ENCODE measurements at regions not wholly inside any gene's neighbourhood (a gene's known extent, or its start where the extent isn't known, plus 50 kb on each side); places are given as distances from the start of the nearest gene placed in this dataset.

DNA sequence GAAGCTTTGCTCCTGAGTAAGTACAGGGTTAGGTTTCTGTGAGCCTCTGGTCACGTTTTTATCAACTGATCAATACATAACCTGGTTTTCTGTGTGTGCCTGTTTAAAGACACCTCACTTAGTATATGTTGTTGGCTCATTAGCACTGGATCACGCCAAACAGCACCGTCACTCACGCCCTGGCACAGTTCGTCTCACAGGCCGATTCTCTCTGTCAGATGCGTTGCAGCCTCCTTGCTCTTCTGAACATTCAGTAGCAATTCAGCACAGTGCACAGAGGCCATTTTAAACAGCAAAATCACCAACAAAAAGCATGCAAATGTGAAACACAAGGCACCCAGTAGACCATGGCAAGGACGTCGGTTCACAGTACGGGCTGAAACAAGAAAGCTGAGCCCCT, 288.5 kb downstream of the IRS2 start:
- no peaks in the 10 kb centered on the region for H3K4me1 ChIP-seq (ENCODE audit: control insufficient read depth, insufficient read depth, low read length)
- no peak overlapping the region for H3K4me3 ChIP-seq (ENCODE audit: low read depth, low read length)
- no peaks in the 10 kb centered on the region for H3K9me3 ChIP-seq (ENCODE audit: control insufficient read depth, insufficient read depth, low read length)
- no peak overlapping the region for H3K9ac ChIP-seq (ENCODE audit: low read depth, low read length)
- no peaks in the 10 kb centered on the region for H3K27me3 ChIP-seq (ENCODE audit: control insufficient read depth, insufficient read depth, low read length)
- H3K36me3 ChIP-seq (ENCODE audit: control insufficient read depth, insufficient read depth, low read length) = no peaks in the 10 kb centered on the region

DNA sequence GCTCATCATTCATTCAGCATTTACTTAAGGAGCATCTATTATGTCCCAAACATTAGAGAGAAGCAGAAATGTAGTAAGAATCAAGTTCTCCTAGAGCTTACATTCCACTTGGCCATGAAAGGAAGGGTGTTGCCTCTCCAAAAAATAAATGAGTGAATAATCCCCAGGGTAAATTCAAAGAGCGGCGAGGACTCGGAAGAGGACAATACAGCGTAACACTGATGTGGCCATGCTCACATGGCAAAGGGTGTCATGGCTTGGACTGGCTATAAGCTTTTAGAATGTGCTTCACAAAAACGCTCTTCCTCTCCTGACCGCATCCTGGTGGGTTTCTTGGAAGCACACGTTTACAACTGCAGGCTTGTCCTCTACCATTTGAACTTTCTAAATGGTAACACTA, 290.2 kb downstream of the IRS2 start:
- H3K4me3 ChIP-seq (ENCODE audit: low read depth, low read length) = no peak overlapping the region
- H3K27me3 ChIP-seq (ENCODE audit: control insufficient read depth, insufficient read depth, low read length) = no peaks in the 10 kb centered on the region
- no peaks in the 10 kb centered on the region for H3K9me3 ChIP-seq (ENCODE audit: control insufficient read depth, insufficient read depth, low read length)
- H3K36me3 ChIP-seq (ENCODE audit: control insufficient read depth, insufficient read depth, low read length) = no peaks in the 10 kb centered on the region
- H3K4me1 ChIP-seq (ENCODE audit: control insufficient read depth, insufficient read depth, low read length) = no peaks in the 10 kb centered on the region
- H3K9ac ChIP-seq (ENCODE audit: low read depth, low read length) = no peak overlapping the region

DNA sequence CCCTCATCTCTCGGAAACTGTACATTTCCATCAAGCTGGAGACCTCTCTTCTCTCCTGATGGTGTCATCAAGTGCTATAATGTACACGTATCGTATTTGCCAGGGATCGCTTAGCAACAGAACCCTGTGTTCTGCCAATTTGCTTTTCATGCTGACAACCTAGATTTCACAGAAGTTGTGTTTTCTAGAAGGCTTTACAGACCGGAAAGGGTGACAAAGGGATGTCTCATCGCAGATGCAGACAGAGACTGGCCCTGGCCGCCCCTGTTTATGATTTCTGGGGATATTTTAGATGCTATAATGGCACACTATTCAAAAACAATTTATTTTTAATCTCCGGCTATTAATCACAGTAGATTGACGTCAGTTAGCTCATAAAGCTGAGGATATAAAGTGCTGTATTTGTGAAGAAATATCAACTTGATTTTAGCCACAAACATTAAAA, 291.4 kb downstream of the IRS2 start:
- Histone ChIP-seq H3K27me3 (ENCODE audit: control insufficient read depth, insufficient read depth, low read length) (no peaks in the 10 kb centered on the region), H3K9ac (ENCODE audit: low read depth, low read length) (no peak overlapping the region), H3K36me3 (ENCODE audit: control insufficient read depth, insufficient read depth, low read length) (no peaks in the 10 kb centered on the region), H3K4me3 (ENCODE audit: low read depth, low read length) (no peak overlapping the region), H3K9me3 (ENCODE audit: control insufficient read depth, insufficient read depth, low read length) (no peaks in the 10 kb centered on the region), H3K4me1 (ENCODE audit: control insufficient read depth, insufficient read depth, low read length) (no peaks in the 10 kb centered on the region)

DNA sequence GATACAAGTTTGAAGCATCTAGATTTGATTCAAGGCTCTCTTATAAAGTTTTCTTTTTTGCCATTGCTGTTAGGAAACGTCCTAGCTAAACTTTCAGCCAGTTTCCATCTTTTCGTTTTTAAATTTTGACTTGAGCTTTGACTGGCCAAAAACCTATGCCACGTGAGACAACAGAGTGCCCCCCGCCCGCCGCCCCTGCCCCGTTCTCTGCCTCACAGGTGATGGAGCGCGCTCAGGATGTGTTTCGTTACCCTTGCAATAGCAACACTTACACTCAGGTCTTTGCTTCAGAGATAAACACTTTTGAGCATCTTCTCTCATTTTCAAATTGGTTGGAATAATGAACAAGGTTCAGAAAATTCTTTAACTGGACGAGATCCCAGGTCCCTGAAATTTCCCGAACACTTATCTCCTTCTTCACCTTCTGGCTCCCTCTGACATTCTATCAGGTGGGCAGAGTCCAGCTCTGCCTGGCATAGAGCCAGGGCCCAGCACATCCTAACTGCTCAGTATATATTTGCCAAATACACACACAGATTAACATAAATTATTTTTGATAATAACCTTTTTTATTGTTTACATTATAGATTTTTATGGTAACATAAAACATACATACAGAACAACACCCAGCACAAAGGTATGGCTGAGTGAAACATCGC, 301.1 kb downstream of the IRS2 start:
- Histone ChIP-seq H3K9me3 (ENCODE audit: control insufficient read depth, insufficient read depth, low read length) (peaks cover 8% of the 10 kb centered on the region), H3K4me3 (ENCODE audit: low read depth, low read length) (no peak overlapping the region)

DNA sequence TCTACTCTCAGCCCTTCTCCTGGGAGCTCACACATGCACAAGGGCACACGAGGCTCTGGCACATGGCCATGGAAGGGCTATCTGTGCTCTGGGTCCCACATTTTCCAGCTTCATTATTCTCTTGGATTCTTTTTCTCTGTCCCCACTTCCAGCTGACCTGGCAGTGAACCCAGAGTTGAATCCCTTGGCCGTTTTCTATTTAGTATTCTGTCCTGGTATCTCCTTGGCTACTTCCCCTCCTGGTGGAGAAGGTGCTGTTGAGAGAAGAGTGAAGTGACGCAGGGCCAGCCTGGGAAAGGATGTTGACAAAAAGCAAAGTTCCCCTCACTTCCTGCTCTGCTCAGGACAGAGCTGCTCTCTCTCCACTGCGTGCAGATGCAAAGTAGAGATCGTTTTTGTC, 303.1 kb downstream of the IRS2 start:
- no peak overlapping the region for H3K4me3 ChIP-seq (ENCODE audit: low read depth, low read length)
- no peaks in the 10 kb centered on the region for H3K36me3 ChIP-seq (ENCODE audit: control insufficient read depth, insufficient read depth, low read length)
- H3K9ac ChIP-seq (ENCODE audit: low read depth, low read length) = no peak overlapping the region
- no peaks in the 10 kb centered on the region for H3K9me3 ChIP-seq (ENCODE audit: control insufficient read depth, insufficient read depth, low read length)
- H3K27me3 ChIP-seq (ENCODE audit: control insufficient read depth, insufficient read depth, low read length) = no peaks in the 10 kb centered on the region
- H3K4me1 ChIP-seq (ENCODE audit: control insufficient read depth, insufficient read depth, low read length) = no peaks in the 10 kb centered on the region

More for the DNA sequence above, 301.1 kb downstream of the IRS2 start:
- Histone ChIP-seq H3K36me3 (ENCODE audit: control insufficient read depth, insufficient read depth, low read length) (no peaks in the 10 kb centered on the region), H3K4me1 (ENCODE audit: control insufficient read depth, insufficient read depth, low read length) (no peaks in the 10 kb centered on the region), H3K9ac (ENCODE audit: low read depth, low read length) (no peak overlapping the region), H3K27me3 (ENCODE audit: control insufficient read depth, insufficient read depth, low read length) (no peaks in the 10 kb centered on the region)

DNA sequence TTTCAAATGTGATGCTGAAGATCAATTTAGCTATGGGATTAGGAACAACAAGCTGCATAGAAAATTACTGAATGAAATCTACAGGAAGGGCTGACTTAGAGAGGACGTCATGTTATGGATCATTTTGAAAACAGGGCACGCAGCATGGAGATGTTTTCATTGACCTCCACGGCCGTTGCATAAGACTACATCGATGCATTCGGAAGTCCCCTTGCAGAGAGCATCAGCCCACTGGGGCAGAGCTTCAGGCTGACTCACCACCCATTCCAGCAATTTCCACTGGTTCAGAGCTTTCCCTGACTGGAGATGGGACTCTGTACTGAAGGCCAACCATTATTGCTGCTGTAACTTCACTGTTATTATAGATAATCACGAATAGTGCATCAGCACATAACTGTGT, 305.3 kb downstream of the IRS2 start:
- no peaks in the 10 kb centered on the region for H3K27me3 ChIP-seq (ENCODE audit: control insufficient read depth, insufficient read depth, low read length)
- H3K4me1 ChIP-seq (ENCODE audit: control insufficient read depth, insufficient read depth, low read length) = no peaks in the 10 kb centered on the region
- no peak overlapping the region for H3K4me3 ChIP-seq (ENCODE audit: low read depth, low read length)
- no peaks in the 10 kb centered on the region for H3K36me3 ChIP-seq (ENCODE audit: control insufficient read depth, insufficient read depth, low read length)
- H3K9me3 ChIP-seq (ENCODE audit: control insufficient read depth, insufficient read depth, low read length) = no peaks in the 10 kb centered on the region
- no peak overlapping the region for H3K9ac ChIP-seq (ENCODE audit: low read depth, low read length)

DNA sequence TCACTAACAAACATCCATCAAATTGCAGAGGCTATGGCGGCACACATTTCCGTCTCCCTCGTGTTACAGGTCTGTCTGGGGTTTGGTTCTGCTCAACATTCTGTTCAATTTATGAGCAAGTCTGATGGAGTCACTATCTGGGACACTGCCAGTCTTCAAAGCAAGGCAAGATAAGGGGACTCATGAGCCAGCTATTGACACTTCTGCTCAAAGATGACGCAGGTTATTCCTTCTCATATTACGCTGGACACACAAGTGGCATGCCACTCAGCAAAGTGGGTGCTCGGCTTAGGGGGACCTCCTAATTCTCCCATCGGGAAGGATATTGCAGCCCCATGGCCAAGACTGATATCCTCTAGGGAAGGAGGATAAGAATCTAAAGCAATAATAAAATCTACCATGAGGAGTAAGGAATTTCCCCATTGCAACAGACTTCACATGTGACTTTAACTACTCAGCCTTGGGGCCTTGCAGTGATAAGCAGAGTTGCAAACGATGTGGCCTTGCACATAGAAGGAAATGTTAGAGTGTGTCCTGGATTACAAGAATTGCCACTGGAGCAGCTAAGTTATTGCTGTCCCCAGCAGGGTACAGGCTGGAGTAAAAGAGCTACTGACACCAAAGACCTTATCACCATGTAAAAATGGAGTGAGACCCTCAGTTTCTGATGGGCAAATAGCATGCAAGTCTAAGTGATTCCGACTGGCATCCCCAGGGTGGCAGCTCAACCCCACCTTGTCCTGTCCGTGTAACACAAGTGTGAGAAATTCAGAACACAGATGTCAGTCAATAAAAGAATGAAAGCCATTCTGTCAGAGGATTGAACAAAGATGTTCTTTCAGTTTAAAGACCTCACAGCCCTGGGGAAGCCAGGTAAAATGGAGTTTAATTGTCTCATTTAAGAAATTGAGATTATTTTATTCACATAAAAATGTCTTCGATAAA, 306.1 kb downstream of the IRS2 start:
- Histone ChIP-seq H3K4me3 (ENCODE audit: low read depth, low read length) (no peak overlapping the region), H3K9me3 (ENCODE audit: control insufficient read depth, insufficient read depth, low read length) (no peaks in the 10 kb centered on the region), H3K36me3 (ENCODE audit: control insufficient read depth, insufficient read depth, low read length) (no peaks in the 10 kb centered on the region), H3K27me3 (ENCODE audit: control insufficient read depth, insufficient read depth, low read length) (no peaks in the 10 kb centered on the region), H3K4me1 (ENCODE audit: control insufficient read depth, insufficient read depth, low read length) (no peaks in the 10 kb centered on the region), H3K9ac (ENCODE audit: low read depth, low read length) (no peak overlapping the region)

DNA sequence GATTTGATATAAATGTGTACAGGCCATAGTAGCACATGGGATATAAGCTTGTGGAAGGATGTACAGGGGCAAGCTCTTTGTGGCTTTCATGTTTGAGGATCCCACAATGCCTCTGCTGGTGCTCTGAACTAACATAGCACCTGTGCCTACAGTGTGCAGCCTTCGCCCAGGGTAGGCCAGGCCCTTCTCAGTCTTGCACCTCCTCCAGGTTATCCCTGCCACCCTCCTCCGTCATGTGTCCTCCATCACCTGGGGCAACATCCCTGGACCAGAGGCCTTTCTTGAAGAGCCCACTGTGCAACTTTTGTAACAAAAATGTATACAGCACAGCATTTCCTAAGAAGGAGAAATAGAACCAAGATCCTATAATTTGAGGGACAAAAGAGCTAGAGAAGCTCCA, 306.8 kb downstream of the IRS2 start:
- Histone ChIP-seq H3K9ac (ENCODE audit: low read depth, low read length) (no peak overlapping the region), H3K4me1 (ENCODE audit: control insufficient read depth, insufficient read depth, low read length) (no peaks in the 10 kb centered on the region), H3K4me3 (ENCODE audit: low read depth, low read length) (no peak overlapping the region), H3K9me3 (ENCODE audit: control insufficient read depth, insufficient read depth, low read length) (no peaks in the 10 kb centered on the region), H3K36me3 (ENCODE audit: control insufficient read depth, insufficient read depth, low read length) (no peaks in the 10 kb centered on the region), H3K27me3 (ENCODE audit: control insufficient read depth, insufficient read depth, low read length) (no peaks in the 10 kb centered on the region)

DNA sequence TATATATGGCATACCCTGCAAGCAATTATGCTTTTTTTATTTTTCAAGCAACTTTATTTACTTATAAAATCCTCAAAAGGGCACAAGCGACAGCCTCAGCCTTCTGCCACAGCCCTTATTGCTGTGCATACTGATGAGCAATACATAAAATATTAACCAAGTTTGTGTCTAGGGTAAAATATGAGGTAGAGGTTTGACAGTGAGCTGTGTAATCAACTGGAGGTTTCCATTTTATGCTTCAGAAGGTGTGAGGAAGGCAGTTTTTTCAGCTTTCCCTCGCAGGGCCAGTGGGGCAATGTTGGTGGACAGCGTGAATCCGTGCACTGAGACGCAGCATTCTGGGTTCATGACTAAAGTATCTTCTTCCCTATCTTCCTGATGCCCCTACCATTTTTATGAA, 310.4 kb downstream of the IRS2 start:
- no peak overlapping the region for H3K9ac ChIP-seq (ENCODE audit: low read depth, low read length)
- no peaks in the 10 kb centered on the region for H3K4me1 ChIP-seq (ENCODE audit: control insufficient read depth, insufficient read depth, low read length)
- no peaks in the 10 kb centered on the region for H3K27me3 ChIP-seq (ENCODE audit: control insufficient read depth, insufficient read depth, low read length)
- no peak overlapping the region for H3K4me3 ChIP-seq (ENCODE audit: low read depth, low read length)
- no peaks in the 10 kb centered on the region for H3K9me3 ChIP-seq (ENCODE audit: control insufficient read depth, insufficient read depth, low read length)
- H3K36me3 ChIP-seq (ENCODE audit: control insufficient read depth, insufficient read depth, low read length) = no peaks in the 10 kb centered on the region

DNA sequence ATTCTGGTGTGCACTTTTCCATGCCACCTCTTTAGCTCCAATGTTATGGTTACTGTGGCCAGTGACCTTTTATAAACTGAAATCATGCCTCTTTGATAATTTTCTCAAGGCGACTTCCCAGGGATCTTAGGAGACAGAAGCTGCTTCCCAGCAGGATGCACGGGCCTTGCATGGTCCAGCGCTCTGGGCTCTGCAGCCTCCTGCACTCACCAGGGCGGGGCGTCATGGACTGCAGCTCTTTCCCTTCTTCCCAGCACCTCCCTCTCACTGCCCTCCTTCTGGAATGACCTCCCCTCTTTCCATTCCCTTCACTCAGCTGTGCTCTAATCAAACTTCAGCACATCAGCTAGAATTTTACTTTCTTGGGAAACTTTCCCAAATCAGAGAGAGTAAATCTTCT, 318.3 kb downstream of the IRS2 start:
- H3K27me3 ChIP-seq (ENCODE audit: control insufficient read depth, insufficient read depth, low read length) = no peaks in the 10 kb centered on the region
- H3K9ac ChIP-seq (ENCODE audit: low read depth, low read length) = no peak overlapping the region
- H3K4me3 ChIP-seq (ENCODE audit: low read depth, low read length) = no peak overlapping the region
- H3K4me1 ChIP-seq (ENCODE audit: control insufficient read depth, insufficient read depth, low read length) = no peaks in the 10 kb centered on the region
- H3K9me3 ChIP-seq (ENCODE audit: control insufficient read depth, insufficient read depth, low read length) = no peaks in the 10 kb centered on the region
- no peaks in the 10 kb centered on the region for H3K36me3 ChIP-seq (ENCODE audit: control insufficient read depth, insufficient read depth, low read length)

DNA sequence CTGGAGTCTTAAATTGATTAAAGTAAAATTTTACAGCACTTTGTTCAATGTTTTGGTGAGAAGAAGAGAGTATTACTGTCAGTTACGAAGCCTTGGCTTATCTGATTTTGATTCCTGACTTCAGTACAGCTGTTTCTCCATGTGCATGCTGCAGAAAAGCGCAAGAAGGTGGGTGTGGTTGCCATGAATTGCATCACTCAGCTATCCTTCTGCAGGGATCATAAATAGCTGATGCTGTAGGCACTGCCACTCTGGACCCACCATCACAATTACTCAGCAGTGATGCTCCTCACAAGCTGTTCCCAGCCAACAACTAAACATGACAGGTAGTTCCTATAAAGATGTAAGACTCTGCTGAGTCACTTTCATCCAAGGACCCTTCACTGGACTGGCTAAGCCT, 321.2 kb downstream of the IRS2 start:
- no peak overlapping the region for H3K9ac ChIP-seq (ENCODE audit: low read depth, low read length)
- H3K9me3 ChIP-seq (ENCODE audit: control insufficient read depth, insufficient read depth, low read length) = no peaks in the 10 kb centered on the region
- H3K27me3 ChIP-seq (ENCODE audit: control insufficient read depth, insufficient read depth, low read length) = no peaks in the 10 kb centered on the region
- no peak overlapping the region for H3K4me3 ChIP-seq (ENCODE audit: low read depth, low read length)
- H3K4me1 ChIP-seq (ENCODE audit: control insufficient read depth, insufficient read depth, low read length) = no peaks in the 10 kb centered on the region
- no peaks in the 10 kb centered on the region for H3K36me3 ChIP-seq (ENCODE audit: control insufficient read depth, insufficient read depth, low read length)
